ENCODE measurements at regions not wholly inside any gene's neighbourhood (a gene's known extent, or its start where the extent isn't known, plus 50 kb on each side); places are given as distances from the start of the nearest gene placed in this dataset.
A peak's percentile ranks its signal among the peaks of the same experiment; 100 is the strongest.
"Not testable (repeated sequence)": the region's sequence is repeated elsewhere in the genome, so short reads cannot be mapped to it uniquely, and the experiment has no call there.

GRCh38 chr6:139883776-139884175 is 509.3 kb upstream of the CITED2 start:
- no peak for DNase-seq (ENCODE audit: low spot score)

- peak; percentile 34 for DNase-seq (ENCODE audit: low spot score)
Observed at GRCh38 chr6:139882977-139883728, 508.7 kb upstream of the CITED2 start.

DNA sequence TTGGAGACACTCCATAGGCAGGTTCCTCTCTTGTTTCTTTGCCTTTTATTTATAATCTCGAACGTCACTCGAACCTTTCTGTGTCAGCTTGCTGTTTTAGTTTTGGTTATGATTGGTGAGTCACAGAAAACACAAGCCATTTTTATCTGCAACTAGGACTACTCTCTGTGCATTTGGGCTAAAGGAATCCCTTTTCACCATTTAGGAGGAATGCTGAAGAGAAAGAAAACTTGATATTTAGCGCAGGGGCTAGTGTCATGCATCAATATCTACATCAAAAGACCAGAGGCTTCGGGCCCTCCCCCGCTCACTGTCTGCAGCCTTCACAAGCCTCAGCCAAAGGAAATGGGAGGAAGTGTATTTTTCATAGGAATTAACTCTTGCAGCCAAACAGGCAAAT is 507.8 kb upstream of the CITED2 start:
- peak; percentile 5 for DNase-seq (ENCODE audit: low spot score)

DNA sequence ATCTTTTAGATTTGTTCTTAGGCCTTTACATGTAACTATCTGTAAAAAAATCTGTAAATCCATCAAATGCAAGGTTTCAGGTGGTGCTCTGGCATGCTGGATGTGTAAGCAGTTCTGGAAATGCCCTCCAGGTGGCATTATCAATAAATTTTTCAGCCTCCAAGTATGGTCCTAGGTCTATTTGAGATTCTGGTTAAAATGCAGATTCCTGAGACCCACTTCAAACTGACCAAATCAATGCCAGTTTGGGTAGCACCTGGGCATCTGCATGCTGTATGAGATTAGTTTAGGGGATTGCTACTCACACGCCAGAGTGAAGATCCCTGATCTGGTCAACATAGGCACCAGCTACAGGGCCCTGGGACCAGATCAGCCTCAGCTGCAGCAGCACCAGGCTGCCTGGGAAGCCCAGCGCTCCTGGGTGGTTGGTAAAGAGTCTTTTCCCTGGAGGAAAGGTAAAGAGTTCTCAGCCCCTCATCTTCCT is 507.3 kb upstream of the CITED2 start:
- DNase-seq (ENCODE audit: low spot score) = peak; percentile 30

DNA sequence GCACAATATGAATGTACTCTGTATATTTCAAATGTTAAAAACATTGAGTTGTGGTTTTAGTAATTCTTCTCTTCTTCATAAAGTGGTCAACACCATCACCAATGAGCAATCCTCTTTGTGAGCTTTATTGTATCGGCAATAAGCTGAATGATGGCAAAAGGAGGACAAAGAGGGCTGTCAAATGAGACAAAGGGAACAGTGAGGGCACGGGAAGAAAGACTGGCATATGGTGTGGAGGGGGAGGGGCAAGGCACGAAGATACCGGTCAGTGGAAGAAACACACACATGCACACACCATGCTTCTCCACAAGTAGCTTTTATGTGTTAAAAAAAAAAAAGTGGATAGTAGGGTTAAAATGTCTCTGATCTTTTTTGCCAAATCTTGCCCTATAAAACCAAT is 506.8 kb upstream of the CITED2 start:
- DNase-seq (ENCODE audit: low spot score) = peak; percentile 18

GRCh38 chr6:139879823-139880356 is 505.4 kb upstream of the CITED2 start:
- no peak for DNase-seq (ENCODE audit: low spot score)

DNA sequence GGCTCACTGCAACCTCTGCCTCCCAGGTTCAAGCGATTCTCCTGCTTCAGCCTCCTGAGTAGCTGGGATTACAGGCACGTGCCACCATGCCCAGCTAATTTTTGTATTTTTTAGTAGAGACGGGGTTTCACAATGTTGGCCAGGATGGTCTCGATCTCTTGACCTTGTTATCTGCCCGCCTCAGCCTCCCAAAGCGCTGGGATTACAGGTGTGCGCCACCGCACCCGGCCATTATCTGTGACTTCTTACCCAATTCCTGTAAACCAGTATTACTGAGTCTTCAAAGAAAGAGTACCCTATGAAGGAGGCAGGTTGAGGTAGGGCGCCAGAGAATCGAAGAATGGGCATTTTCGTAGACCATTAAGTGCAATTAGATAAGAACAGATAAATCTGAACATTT is 504.8 kb upstream of the CITED2 start:
- DNase-seq (ENCODE audit: low spot score) = not testable (repeated sequence)

DNA sequence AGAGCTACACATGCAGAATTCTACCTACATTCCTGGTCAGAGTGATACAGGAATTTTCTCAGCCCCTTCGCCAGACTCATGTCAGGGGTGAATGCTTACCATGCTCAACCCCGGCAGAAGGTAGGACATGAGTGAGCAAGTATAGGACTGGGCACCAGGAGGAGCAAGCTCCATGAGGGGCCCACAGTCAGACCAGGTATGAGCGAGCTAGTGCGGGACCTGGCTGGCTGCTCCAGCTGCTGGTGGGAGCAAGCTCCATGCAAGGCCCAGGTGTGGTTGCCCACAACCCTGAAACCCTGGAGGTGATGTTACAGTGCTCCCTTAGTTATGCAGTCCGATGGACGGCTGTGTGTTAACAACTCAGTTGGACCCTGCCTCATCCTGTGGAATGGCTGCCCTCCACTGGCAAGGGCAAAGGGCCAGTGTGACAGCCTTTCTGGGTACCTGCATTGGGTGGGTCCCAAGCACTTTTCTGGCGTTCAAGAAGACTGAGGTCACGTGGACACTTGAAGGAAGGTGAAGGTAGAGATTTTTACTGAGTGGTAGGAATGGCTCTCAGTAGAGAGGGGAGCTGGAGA is 503.5 kb upstream of the CITED2 start:
- DNase-seq (ENCODE audit: low spot score) = no peak

GRCh38 chr6:139872665-139873064 is 498.2 kb upstream of the CITED2 start:
- no peak for DNase-seq (ENCODE audit: low spot score)

DNA sequence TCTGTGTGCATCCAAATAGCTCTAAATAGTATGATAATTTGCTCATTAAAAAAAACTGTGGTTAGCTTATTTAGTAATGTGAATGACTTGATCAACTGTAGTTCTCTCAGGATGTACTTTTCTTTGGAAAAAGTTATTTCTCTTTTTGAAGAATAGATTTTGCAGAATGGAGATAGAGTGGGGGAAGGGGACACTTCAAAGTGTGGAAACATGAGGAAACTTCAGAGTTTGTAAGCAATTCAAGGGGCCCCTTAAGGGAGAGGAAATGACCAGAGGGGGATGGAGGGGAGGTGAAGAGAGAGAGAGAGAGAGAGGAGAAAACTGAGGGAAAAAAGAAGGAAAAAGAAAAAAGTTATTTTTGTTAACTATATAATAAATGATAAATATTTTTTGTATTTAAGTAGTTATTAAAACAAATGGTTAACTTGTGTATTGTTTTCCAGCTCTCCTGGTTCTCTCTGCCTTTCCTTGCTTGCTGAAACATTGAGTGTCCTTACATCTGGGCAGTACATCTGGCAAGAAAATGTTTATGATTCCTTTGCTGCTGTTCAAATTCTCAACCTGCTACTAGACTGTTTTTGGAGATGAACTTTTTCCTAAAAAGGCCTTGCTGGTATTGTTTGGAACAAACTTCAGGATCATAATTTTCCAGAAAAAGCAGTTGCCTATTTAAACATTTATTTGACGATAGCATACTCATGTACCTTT is 497.5 kb upstream of the CITED2 start:
- DNase-seq (ENCODE audit: low spot score) = no peak

GRCh38 chr6:139871165-139871710 is 496.8 kb upstream of the CITED2 start:
- no peak for DNase-seq (ENCODE audit: low spot score)

GRCh38 chr6:139868576-139868975 is 494.1 kb upstream of the CITED2 start:
- no peak for DNase-seq (ENCODE audit: low spot score)

DNA sequence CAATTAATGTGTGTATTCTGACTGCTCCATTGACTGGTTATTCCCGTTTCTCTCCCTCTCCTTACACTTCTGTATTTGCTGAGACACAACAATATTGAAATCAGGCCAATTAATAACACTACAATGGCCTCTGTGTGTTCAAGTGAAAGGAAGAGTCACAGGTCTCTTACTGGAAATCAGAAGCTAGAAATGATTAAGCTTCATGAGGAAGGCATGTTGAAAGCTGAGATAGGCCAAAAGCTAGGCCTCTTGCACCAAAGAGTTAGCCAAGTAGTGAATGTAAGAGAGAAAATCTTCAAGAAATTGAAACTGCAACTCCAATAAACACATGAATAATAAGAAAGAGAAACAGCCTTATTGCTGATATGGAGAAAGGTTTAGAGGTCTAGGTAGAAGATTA is 489.5 kb upstream of the CITED2 start:
- no peak for DNase-seq (ENCODE audit: low spot score)

DNA sequence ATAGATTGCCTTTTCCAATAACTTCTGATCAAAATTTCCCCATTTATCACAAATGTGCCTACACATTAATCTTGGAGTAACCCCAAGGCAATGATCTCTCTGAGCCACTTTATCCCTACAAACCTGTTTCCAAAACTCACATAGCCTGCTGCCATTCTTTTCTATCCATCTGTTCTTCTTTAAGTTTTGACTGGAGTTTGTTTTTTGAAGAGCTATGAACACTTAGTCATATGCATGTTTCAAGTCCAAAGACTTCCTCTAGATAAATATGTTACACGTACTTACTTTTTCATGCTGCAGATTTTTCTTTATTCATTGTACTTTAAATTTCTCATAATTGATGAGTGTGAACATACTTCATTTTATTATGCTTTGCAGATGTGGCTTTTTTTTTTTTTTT is 488.9 kb upstream of the CITED2 start:
- no peak for DNase-seq (ENCODE audit: low spot score)

DNA sequence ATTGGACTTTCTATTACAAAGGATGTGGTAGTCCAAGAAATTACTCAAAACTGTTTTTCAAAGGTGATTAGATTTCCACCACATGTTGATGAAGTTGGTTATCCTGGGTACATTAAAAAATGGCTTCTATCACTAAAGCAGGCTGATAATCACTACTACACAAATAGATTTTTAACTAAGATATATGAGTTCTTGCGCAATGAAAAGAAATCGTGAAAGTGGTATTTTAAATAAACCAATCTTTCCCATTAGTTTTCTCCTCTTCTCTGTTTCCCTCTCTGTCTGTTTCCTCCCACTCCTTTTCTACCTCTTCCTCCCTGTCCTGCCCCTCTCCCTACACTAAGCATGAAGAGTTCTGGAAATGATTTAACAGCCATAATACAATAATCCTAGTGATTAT is 487.9 kb upstream of the CITED2 start:
- no peak for DNase-seq (ENCODE audit: low spot score)

DNA sequence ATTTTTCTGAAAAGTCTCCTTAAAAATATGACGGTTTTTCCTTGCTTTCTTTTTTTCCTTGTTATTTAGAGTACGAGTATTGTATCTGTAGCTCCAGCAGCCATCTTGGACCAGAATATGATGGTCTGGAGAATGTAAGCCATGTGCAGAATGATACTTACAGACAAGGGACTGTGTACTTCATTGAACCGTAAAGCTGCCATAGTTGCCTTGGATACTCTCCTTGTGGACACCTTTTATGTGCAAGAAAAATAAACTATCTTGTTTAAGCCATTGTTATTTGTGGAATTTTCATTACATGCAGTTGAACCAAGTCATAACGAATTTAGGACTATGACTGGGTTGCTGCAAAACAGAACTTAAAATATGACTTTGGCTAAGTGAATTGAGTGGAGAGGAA is 485.8 kb upstream of the CITED2 start:
- no peak for DNase-seq (ENCODE audit: low spot score)

GRCh38 chr6:139858429-139858828 is 484.0 kb upstream of the CITED2 start:
- DNase-seq (ENCODE audit: low spot score) = no peak

DNA sequence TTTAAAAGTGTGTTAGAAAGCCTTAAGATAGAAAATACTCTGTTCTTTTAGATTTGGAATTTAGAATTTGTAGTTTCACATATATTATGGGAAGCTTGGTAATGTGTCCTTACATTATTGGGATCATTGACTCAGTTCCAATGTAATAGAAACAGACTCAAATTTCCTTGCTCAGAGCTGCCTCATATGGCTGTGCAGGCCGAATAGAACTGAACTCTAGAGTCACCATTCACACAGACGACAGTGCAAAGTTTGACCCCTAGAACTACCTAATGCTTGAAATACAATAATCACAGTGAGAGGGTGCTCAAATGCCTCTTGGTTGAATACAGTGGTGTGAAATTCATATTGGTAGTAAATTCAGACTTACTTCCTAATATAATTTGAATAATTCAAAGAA is 482.7 kb upstream of the CITED2 start:
- no peak for DNase-seq (ENCODE audit: low spot score)

GRCh38 chr6:139856562-139856961 is 482.1 kb upstream of the CITED2 start:
- no peak for DNase-seq (ENCODE audit: low spot score)

- no peak for DNase-seq (ENCODE audit: low spot score)
Observed at GRCh38 chr6:139855671-139856311, 481.3 kb upstream of the CITED2 start.

GRCh38 chr6:139853302-139853992 is 479.0 kb upstream of the CITED2 start:
- DNase-seq (ENCODE audit: low spot score) = no peak
